B cell (primary cell): ENCODE measurements at regions not wholly inside any gene's neighbourhood (a gene's known extent, or its start where the extent isn't known, plus 50 kb on each side); places are given as distances from the start of the nearest gene placed in this dataset.

ENCODE experiments used
- ATAC-seq: fragments of 200-7000 bp; cut with Tn5 transposase; one replicate; pipeline ENCODE4 v1.10.0; 2021; ENCODE audit warnings: low read depth, mild to moderate bottlenecking, moderate number of reproducible peaks, moderate library complexity
- CTCF ChIA-PET: fragments of 350-600 bp; sonication (Branson Sonifier 250); formaldehyde crosslinking; loops from one replicate; lab custom pipeline; 2021; ENCODE audit warnings: antibody characterized with exemption, inconsistent platforms; lab: Charles Lee
- POLR2A ChIA-PET: fragments of 350-600 bp; sonication (Branson Sonifier 250); formaldehyde crosslinking; loops from one replicate; lab custom pipeline; 2021; ENCODE audit warnings: antibody characterized with exemption; lab: Charles Lee
- DNase-seq: peaks from one replicate; pipeline ENCODE4 v3.0.0; 2013
- H2AFZ ChIP-seq: 2 replicates; pipeline ENCODE4 v1.6.1; 2012; ENCODE audit warnings: mild to moderate bottlenecking, low read depth, low read length; ENCODE audit not compliant: insufficient read depth, poor library complexity, severe bottlenecking
- H3K27ac ChIP-seq, 2 donors: 1 replicate in 1 of 2; 2 replicates in 1 of 2; pipeline ENCODE4 v1.5.1; 2012 to 2013; ENCODE audit warnings: low read length in 2 of 2, mild to moderate bottlenecking in 2 of 2, moderate library complexity in 1 of 2
- H3K27me3 ChIP-seq, 4 experiments: fragments of 200-600 bp in 1 of 4; sonication (generic) in 1 of 4; replicated peaks in 1 of 4; 1 replicate in 2 of 4; 2 replicates in 2 of 4; pipeline versions ENCODE4 v1.6.1 to v1.7.0; 2013 to 2016; ENCODE audit warnings: low read length in 3 of 4, mild to moderate bottlenecking in 2 of 4, mixed read lengths in 1 of 4, moderate library complexity in 1 of 4; ENCODE audit not compliant: insufficient read depth in 4 of 4, control insufficient read depth in 3 of 4; ENCODE audit errors: control extremely low read depth in 1 of 4
- H3K36me3 ChIP-seq, 2 experiments: replicated peaks in 1 of 2; 1 replicate in 1 of 2; 2 replicates in 1 of 2; pipeline versions ENCODE4 v1.6.1 to v1.7.1; 2013; ENCODE audit warnings: low read length in 1 of 2; ENCODE audit not compliant: insufficient read depth in 2 of 2, control insufficient read depth in 1 of 2; ENCODE audit errors: control extremely low read depth in 1 of 2, extremely low read depth in 1 of 2
- H3K4me1 ChIP-seq, 2 donors: fragments of 200-600 bp in 1 of 2; sonication (generic) in 1 of 2; 1 replicate in 1 of 2; 2 replicates in 1 of 2; pipeline versions ENCODE4 v1.5.1 to v1.6.1; 2013 to 2017; ENCODE audit warnings: low read length in 2 of 2; ENCODE audit not compliant: control insufficient read depth in 2 of 2, insufficient read depth in 2 of 2
- H3K4me2 ChIP-seq: replicated peaks from 2 replicates; pipeline ENCODE3; 2012; ENCODE audit warnings: mild to moderate bottlenecking, low read depth, low read length; ENCODE audit not compliant: poor library complexity, severe bottlenecking
- H3K4me3 ChIP-seq, 5 experiments: fragments of 200-600 bp in 1 of 5; sonication (generic) in 1 of 5; 1 replicate in 3 of 5; 2 replicates in 2 of 5; pipeline versions ENCODE4 v1.5.1 to v1.7.0; 2011 to 2016; ENCODE audit warnings: low read length in 4 of 5, mild to moderate bottlenecking in 4 of 5, low read depth in 2 of 5, control low read depth in 1 of 5, moderate library complexity in 1 of 5; ENCODE audit not compliant: insufficient read depth in 1 of 5; ENCODE audit errors: control extremely low read depth in 1 of 5, extremely low read depth in 1 of 5
- H3K79me2 ChIP-seq: fragments of 200-600 bp; sonication (generic); one replicate; pipeline ENCODE4 v1.6.0; 2016; ENCODE audit warnings: low read length; ENCODE audit not compliant: control insufficient read depth, insufficient read depth
- H3K9ac ChIP-seq: fragments of 200-600 bp; sonication (generic); 2 replicates; pipeline ENCODE4 v1.6.1; 2017; ENCODE audit warnings: mild to moderate bottlenecking, low read length, moderate library complexity
- H3K9me3 ChIP-seq, 3 donors: one replicate each; pipeline versions ENCODE4 v1.6.1 to v1.7.1; 2013; ENCODE audit warnings: low read length in 2 of 3; ENCODE audit not compliant: control insufficient read depth in 2 of 3, insufficient read depth in 1 of 3; ENCODE audit errors: control extremely low read depth in 1 of 3
- H4K20me1 ChIP-seq: 2 replicates; pipeline ENCODE4 v1.6.0; 2012; ENCODE audit warnings: mild to moderate bottlenecking, low read length; ENCODE audit not compliant: insufficient read depth, control insufficient read depth, poor library complexity, severe bottlenecking
- H3K27ac Mint-ChIP-seq: one replicate; pipeline ENCODE4 v1.8.0; 2021; ENCODE audit warnings: mixed read lengths
- H3K27me3 Mint-ChIP-seq: one replicate; pipeline ENCODE4 v1.8.0; 2021; ENCODE audit warnings: mixed read lengths
- H3K4me1 Mint-ChIP-seq: one replicate; pipeline ENCODE4 v1.8.0; 2021; ENCODE audit warnings: mixed read lengths
- H3K4me3 Mint-ChIP-seq: one replicate; pipeline ENCODE4 v1.8.0; 2021; ENCODE audit warnings: mixed read lengths
- H3K9me3 Mint-ChIP-seq: one replicate; pipeline ENCODE4 v1.8.0; 2022; ENCODE audit warnings: mixed read lengths; ENCODE audit not compliant: insufficient read depth
- EZH2 ChIP-seq: IDR thresholded peaks from 2 replicates; pipeline ENCODE4 v1.6.1; 2012; ENCODE audit warnings: borderline replicate concordance, low read depth, mild to moderate bottlenecking, moderate library complexity, low read length; ENCODE audit not compliant: insufficient read depth, poor library complexity, severe bottlenecking
- WGBS: methylation state at CpG from one replicate; pipeline ENCODE4 v1.1.5; 2013; ENCODE audit warnings: missing lambda C conversion rate; ENCODE audit not compliant: insufficient coverage; 5-methylcytosine and 5-hydroxymethylcytosine counted together
- intact Hi-C: fragments of 100-400 bp; cut with micrococcal nuclease; formaldehyde crosslinking; loops from one replicate; pipeline ENCODE4 v1.10.0; 2022
- TF ChIP-seq, protein P1 (sequence below): fragments of 200-600 bp; IDR thresholded peaks from one replicate; pipeline ENCODE4 v1.8.0; 2022; ENCODE audit warnings: antibody characterized with exemption, mild to moderate bottlenecking

DNA sequence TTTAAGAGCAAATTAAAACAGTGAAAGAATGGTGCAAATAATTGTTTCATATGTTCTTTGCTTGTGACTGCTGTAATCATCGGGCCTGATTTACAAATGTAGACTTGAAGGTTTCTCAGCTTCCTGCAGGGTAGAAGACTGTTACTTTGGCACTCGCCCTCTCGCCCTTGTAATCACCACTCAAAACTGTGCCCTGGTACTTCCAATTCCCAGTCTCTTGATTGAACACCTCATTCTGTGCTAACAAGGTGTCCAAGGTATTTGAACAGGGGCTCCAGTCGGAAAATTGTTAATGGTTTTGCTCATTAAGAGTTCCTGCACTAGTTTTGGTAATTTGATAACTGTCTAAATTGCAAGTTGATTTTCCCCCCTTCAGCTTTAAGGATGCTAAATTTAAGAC lies 209.5 kb downstream of the ZIC1 start:
- Histone ChIP-seq H3K36me3 (no peaks in the 10 kb centered on the region), H3K4me1 (no peaks in the 10 kb centered on the region), H3K27ac (no peak overlapping the region), H3K9ac (no peak overlapping the region), H3K4me3 (no peak overlapping the region), H2AFZ (no peak overlapping the region), H4K20me1 (no peaks in the 10 kb centered on the region), H3K4me2 (no peak overlapping the region), H3K79me2 (no peaks in the 10 kb centered on the region), H3K27me3 (no peaks in the 10 kb centered on the region), H3K9me3 (no peaks in the 10 kb centered on the region)
- ChIA-PET CTCF (no interaction called here), POLR2A (no interaction called here)
- intact Hi-C loops = no loop called here
- H3K4me3 Mint-ChIP-seq = no peak overlapping the region
- H3K27ac Mint-ChIP-seq = no peak overlapping the region
- 86% methylated on average over 1 of the region's 4 CpGs for WGBS
- H3K4me1 Mint-ChIP-seq = no peaks in the 10 kb centered on the region
- DNase-seq (no peak), ATAC-seq (no peak)
- H3K9me3 Mint-ChIP-seq = peaks cover 3% of the 10 kb centered on the region
- H3K27me3 Mint-ChIP-seq = no peaks in the 10 kb centered on the region
- no peak for TF ChIP-seq EZH2
- TF ChIP-seq, protein P1, sequence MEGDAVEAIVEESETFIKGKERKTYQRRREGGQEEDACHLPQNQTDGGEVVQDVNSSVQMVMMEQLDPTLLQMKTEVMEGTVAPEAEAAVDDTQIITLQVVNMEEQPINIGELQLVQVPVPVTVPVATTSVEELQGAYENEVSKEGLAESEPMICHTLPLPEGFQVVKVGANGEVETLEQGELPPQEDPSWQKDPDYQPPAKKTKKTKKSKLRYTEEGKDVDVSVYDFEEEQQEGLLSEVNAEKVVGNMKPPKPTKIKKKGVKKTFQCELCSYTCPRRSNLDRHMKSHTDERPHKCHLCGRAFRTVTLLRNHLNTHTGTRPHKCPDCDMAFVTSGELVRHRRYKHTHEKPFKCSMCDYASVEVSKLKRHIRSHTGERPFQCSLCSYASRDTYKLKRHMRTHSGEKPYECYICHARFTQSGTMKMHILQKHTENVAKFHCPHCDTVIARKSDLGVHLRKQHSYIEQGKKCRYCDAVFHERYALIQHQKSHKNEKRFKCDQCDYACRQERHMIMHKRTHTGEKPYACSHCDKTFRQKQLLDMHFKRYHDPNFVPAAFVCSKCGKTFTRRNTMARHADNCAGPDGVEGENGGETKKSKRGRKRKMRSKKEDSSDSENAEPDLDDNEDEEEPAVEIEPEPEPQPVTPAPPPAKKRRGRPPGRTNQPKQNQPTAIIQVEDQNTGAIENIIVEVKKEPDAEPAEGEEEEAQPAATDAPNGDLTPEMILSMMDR = no peak

GRCh38 chr3:147619921-147620560 lies 210.9 kb downstream of the ZIC1 start:
- no peaks in the 10 kb centered on the region for H3K27me3 ChIP-seq
- no peaks in the 10 kb centered on the region for H3K79me2 ChIP-seq
- H3K27ac Mint-ChIP-seq = no peak overlapping the region
- no peaks in the 10 kb centered on the region for H3K27me3 Mint-ChIP-seq
- H3K4me1 Mint-ChIP-seq = no peaks in the 10 kb centered on the region
- peaks cover 3% of the 10 kb centered on the region for H3K9me3 Mint-ChIP-seq
- ATAC-seq (no peak), DNase-seq (no peak)
- ChIA-PET CTCF (no interaction called here), POLR2A (no interaction called here)
- intact Hi-C loops = no loop called here
- no peak overlapping the region for H3K4me2 ChIP-seq
- TF ChIP-seq EZH2 = no peak
- TF ChIP-seq, protein P1 = no peak
- no peak overlapping the region for H3K27ac ChIP-seq
- no peak overlapping the region for H2AFZ ChIP-seq
- no peak overlapping the region for H3K9ac ChIP-seq
- H3K4me3 ChIP-seq = no peak overlapping the region
- H4K20me1 ChIP-seq = no peaks in the 10 kb centered on the region
- H3K4me1 ChIP-seq = no peaks in the 10 kb centered on the region
- no CpG with 5 or more reads among the region's 3 CpGs for WGBS
- no peak overlapping the region for H3K4me3 Mint-ChIP-seq
- no peaks in the 10 kb centered on the region for H3K36me3 ChIP-seq
- H3K9me3 ChIP-seq = no peaks in the 10 kb centered on the region
